ENCODE measurements at regions not wholly inside any gene's neighbourhood (a gene's known extent, or its start where the extent isn't known, plus 50 kb on each side); places are given as distances from the start of the nearest gene placed in this dataset.

- Histone ChIP-seq H3K9ac (no peak overlapping the region), H3K36me3 (ENCODE audit: control insufficient read depth, insufficient read depth, low read length) (no peaks in the 10 kb centered on the region), H3K27ac (no peak overlapping the region), H3K4me1 (no peaks in the 10 kb centered on the region), H3K27me3 (ENCODE audit: control insufficient read depth, insufficient read depth, low read length) (no peaks in the 10 kb centered on the region), H3K79me2 (no peaks in the 10 kb centered on the region), H2AFZ (no peak overlapping the region), H3K4me2 (ENCODE audit: low read length) (no peak overlapping the region), H3K9me3 (ENCODE audit: control insufficient read depth, low read length) (no peaks in the 10 kb centered on the region), H3K4me3 (ENCODE audit: low read depth, low read length) (no peak overlapping the region)
- no peak for TF ChIP-seq CTCF (IDR thresholded peaks at IDR 0.05)
Observed at GRCh38 chr4:156556336-156556735, 415.3 kb downstream of the PDGFC start.

- Histone ChIP-seq H3K4me1 (no peaks in the 10 kb centered on the region), H3K36me3 (ENCODE audit: control insufficient read depth, insufficient read depth, low read length) (no peaks in the 10 kb centered on the region), H2AFZ (no peak overlapping the region), H3K4me2 (ENCODE audit: low read length) (no peak overlapping the region), H3K27me3 (ENCODE audit: control insufficient read depth, insufficient read depth, low read length) (no peaks in the 10 kb centered on the region), H3K9me3 (ENCODE audit: control insufficient read depth, low read length) (no peaks in the 10 kb centered on the region), H3K9ac (no peak overlapping the region), H3K79me2 (no peaks in the 10 kb centered on the region), H3K27ac (no peak overlapping the region), H3K4me3 (ENCODE audit: low read depth, low read length) (no peak overlapping the region)
- no peak for TF ChIP-seq CTCF (IDR thresholded peaks at IDR 0.05)
Observed at GRCh38 chr4:156553659-156554058, 417.9 kb downstream of the PDGFC start.

- Histone ChIP-seq H2AFZ (no peak overlapping the region), H3K9me3 (ENCODE audit: control insufficient read depth, low read length) (no peaks in the 10 kb centered on the region), H3K4me1 (no peaks in the 10 kb centered on the region), H3K9ac (no peak overlapping the region), H3K36me3 (ENCODE audit: control insufficient read depth, insufficient read depth, low read length) (no peaks in the 10 kb centered on the region), H3K79me2 (no peaks in the 10 kb centered on the region), H3K4me3 (ENCODE audit: low read depth, low read length) (no peak overlapping the region), H3K27me3 (ENCODE audit: control insufficient read depth, insufficient read depth, low read length) (no peaks in the 10 kb centered on the region), H3K4me2 (ENCODE audit: low read length) (no peak overlapping the region), H3K27ac (no peak overlapping the region)
- TF ChIP-seq CTCF (IDR thresholded peaks at IDR 0.05), result no peak
Observed at GRCh38 chr4:156547891-156548290, 423.7 kb downstream of the PDGFC start.

- no peak overlapping the region for H3K9ac ChIP-seq
- no peak overlapping the region for H3K4me2 ChIP-seq (ENCODE audit: low read length)
- H3K79me2 ChIP-seq, result no peaks in the 10 kb centered on the region
- H3K4me1 ChIP-seq, result no peaks in the 10 kb centered on the region
- H3K27me3 ChIP-seq (ENCODE audit: control insufficient read depth, insufficient read depth, low read length), result no peaks in the 10 kb centered on the region
- TF ChIP-seq CTCF (IDR thresholded peaks at IDR 0.05), result no peak
- H3K36me3 ChIP-seq (ENCODE audit: control insufficient read depth, insufficient read depth, low read length), result no peaks in the 10 kb centered on the region
- no peak overlapping the region for H3K27ac ChIP-seq
- no peak overlapping the region for H3K4me3 ChIP-seq (ENCODE audit: low read depth, low read length)
- H2AFZ ChIP-seq, result no peak overlapping the region
- H3K9me3 ChIP-seq (ENCODE audit: control insufficient read depth, low read length), result no peaks in the 10 kb centered on the region
Observed at GRCh38 chr4:156547439-156547838, 424.2 kb downstream of the PDGFC start.

- H3K36me3 ChIP-seq (ENCODE audit: control insufficient read depth, insufficient read depth, low read length), result no peaks in the 10 kb centered on the region
- H3K27ac ChIP-seq, result no peak overlapping the region
- H3K79me2 ChIP-seq, result no peaks in the 10 kb centered on the region
- TF ChIP-seq CTCF (IDR thresholded peaks at IDR 0.05), result no peak
- H2AFZ ChIP-seq, result no peak overlapping the region
- no peaks in the 10 kb centered on the region for H3K4me1 ChIP-seq
- H3K4me2 ChIP-seq (ENCODE audit: low read length), result no peak overlapping the region
- H3K9ac ChIP-seq, result no peak overlapping the region
- H3K4me3 ChIP-seq (ENCODE audit: low read depth, low read length), result no peak overlapping the region
- no peaks in the 10 kb centered on the region for H3K27me3 ChIP-seq (ENCODE audit: control insufficient read depth, insufficient read depth, low read length)
- H3K9me3 ChIP-seq (ENCODE audit: control insufficient read depth, low read length), result no peaks in the 10 kb centered on the region
Observed at GRCh38 chr4:156545003-156545785, 426.4 kb downstream of the PDGFC start.

Data from parathyroid adenoma (tissue), 2 donors.